GM12872 (cell line): ENCODE measurements at regions not wholly inside any gene's neighbourhood (a gene's known extent, or its start where the extent isn't known, plus 50 kb on each side); places are given as distances from the start of the nearest gene placed in this dataset.

Experiments used
- CTCF ChIP-seq: IDR thresholded peaks from 3 replicates; pipeline ENCODE4 v1.5.1; 2011; ENCODE audit warnings: low read depth, mild to moderate bottlenecking, low read length, moderate library complexity; ENCODE audit not compliant: insufficient read depth

DNA sequence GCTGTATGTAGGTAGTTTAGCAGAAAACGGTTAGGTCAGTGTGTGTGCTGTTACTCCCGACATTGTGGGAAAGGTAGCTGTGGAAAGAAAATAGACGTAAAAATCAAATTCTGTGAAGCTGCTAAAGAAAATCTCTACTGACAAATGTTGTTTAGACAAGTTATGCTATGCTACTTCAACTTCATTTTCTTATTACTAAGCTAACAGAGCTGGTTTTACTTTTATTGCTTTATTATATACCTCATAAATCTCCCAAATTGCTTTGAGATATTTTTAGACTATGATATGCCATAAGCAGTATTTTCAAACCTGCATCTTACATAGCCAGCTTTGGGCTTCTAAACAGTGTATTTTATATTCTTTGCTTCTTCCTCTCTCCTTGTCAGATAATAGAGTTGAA lies 108.2 kb upstream of the PACRGL start:
- no peak for TF ChIP-seq CTCF

- no peak for TF ChIP-seq CTCF
Observed at GRCh38 chr4:20592663-20593062, 107.6 kb upstream of the PACRGL start.

GRCh38 chr4:20598626-20599025 lies 101.6 kb upstream of the PACRGL start:
- no peak for TF ChIP-seq CTCF

DNA sequence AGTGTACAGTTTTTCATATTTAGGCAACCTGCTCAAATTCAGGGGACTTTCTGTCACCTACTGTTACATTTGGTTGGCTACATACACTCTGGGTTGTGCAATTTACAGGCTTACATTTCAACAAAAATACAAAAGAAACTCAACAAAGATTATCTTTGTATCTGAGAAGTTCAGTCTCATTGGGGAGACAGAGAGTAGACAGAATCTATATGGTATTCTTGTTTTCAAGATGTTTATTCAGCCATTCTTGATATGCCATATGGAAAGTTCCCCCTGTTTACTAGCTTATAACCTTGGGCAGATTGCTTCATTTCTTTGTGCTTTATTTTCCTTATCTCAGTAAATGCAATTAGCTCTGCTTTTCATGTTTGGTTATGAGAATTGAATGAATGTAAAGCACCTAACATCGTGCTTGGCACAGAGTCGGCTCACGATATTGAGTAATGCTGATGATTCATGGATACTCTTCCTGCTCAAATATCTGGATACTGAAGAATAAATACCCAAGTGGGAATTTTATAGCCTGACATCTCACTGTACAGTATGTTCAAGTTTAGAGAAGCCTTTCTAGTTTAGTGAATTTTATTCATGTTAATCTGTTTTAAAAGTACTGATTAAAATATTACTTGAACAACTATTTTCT lies 96.5 kb upstream of the PACRGL start:
- no peak for TF ChIP-seq CTCF

DNA sequence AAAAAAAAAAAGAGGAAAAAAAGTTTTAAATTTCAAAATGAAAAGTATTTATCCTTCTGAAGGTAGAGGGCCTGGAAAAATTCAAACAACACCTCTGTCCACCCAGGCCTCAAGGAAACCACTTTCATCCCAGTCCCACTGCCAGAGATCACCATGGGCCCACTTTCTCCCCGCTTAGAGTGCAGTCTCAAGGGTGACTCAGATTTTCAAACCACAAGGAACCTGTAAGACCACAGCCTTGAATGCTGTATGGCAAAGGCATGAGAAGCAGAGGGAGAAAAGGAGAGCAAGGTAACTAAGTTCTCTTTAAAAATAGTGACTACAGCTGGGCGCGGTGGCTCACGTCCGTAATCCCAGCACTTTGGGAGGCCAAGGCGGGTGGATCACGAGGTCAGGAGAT lies 87.9 kb upstream of the PACRGL start:
- no peak for TF ChIP-seq CTCF

GRCh38 chr4:20614816-20615215 lies 85.4 kb upstream of the PACRGL start:
- no peak for TF ChIP-seq CTCF

DNA sequence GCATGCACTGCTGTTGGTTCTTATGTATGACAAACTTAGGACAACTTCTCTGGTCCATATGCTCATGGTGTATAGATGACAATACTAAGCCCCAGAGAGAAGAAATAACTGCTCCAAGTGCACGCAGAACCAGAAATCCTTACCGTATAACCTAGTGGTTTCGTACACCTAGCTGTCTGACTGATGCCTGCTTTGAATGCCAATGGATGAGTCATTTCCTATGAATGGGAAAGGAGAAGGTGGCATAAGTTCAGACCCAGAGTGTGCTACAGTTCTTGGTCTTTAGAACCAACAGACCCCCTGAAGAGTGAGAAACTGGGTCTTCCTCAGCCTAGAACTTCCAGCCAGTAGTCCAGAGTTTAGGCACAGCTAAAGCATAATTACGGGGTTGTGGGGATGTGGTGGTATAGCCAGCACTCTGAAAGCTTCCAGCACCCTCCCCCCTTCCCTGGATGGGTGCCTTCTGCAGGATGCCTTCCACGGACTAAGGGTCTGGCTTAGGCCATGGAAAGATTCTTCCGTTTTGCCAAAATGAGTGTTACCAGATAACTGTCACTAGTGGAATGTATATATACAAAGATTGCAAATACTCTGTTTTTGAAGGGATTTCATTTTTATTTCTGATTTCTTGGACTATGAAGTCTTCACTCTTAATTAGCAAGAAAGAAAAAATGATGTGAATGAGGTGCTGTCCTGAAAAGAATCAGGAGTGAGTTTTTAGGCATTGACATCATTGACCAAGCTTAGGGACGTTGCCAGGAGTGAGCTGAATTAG lies 84.6 kb upstream of the PACRGL start:
- no peak for TF ChIP-seq CTCF
